GM21619 (cell line): ENCODE measurements at regions not wholly inside any gene's neighbourhood (a gene's known extent, or its start where the extent isn't known, plus 50 kb on each side); places are given as distances from the start of the nearest gene placed in this dataset.

Experiments
- ATAC-seq: cut with Tn5 transposase; IDR thresholded peaks from one replicate; pipeline ENCODE4 v1.9.1; 2021; ENCODE audit not compliant: unreplicated experiment

GRCh38 chr4:115370490-115370889, 257.1 kb upstream of the NDST4 start:
- no peak for ATAC-seq

GRCh38 chr4:115370012-115370411, 256.6 kb upstream of the NDST4 start:
- ATAC-seq: no peak

DNA sequence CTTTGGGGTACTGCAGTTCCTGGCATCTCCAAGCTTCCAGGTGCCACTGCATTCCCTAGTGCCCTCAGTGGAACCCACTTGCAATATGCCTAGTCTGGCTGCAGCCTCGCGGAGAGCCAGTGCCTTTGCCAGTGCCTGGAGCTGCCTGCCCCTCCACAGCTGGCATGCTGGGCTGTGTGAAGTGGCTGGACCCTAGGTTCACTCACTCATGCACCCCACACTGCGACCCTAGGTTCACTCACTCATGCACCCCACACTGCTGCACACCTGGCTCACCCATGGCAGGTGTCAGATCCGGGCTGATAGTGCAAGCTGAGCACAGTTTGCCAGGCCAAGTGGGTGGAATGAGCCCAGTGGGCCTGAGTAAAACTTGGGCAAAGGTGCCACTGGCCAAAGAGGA, 253.0 kb upstream of the NDST4 start:
- no peak for ATAC-seq

DNA sequence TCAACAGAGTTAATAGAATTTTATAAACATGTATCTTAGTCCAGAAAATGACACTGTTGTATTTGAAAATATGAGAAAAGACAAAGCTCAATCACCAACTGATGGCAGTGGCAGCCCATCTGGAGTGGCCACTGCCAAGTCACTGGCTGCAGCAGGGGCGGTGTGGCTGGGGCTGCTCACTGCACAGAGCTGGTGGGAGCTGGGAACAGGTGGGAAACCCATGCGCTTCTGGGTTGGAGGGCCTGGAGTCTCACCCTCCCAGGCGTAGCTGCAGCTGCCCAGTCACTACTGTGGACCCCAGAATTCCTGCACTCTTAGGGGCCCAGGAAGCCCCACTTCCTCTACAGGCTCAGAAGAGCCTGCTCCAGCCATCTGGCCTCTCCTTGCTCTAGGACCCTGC, 251.8 kb upstream of the NDST4 start:
- ATAC-seq: no peak

- no peak for ATAC-seq
Measured at GRCh38 chr4:115361781-115362180, 248.4 kb upstream of the NDST4 start.

GRCh38 chr4:115360431-115360830, 247.0 kb upstream of the NDST4 start:
- no peak for ATAC-seq

DNA sequence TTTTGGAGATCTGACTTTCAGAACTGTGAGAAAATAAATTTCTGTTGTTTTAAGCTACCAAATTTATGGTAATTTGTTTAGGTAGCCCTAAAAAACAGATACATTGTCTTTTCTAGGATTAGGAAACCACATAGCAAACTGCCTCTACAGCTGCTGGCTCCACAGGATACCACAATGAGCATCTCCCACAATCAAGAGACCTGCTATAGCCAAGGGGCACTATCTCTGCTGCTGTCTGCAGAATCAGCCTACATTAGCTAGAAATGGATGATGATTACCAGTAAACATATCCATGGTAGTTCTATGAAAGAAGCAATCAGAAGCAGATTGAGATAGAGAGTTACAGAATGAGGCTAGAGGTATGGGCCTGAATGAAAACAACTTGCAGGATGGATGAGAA, 244.4 kb upstream of the NDST4 start:
- ATAC-seq: no peak

DNA sequence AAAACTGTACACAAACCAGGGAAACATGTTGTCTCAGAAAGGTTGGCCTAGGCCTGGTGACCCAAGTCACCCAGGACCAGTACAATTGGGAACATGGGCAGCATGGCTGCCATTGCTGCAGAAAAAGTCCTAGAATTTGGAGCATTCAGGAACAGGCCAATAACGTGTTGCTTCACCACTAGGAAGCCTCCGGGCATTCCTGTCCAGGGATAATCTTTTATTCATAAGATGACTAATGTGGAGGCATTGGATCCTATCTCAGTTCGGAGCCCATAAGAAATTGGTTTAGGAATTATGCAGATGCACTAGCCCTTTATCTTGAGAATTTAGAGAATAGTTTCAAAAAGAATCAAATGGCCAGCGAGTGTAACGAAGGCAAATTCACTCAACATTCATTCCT, 242.8 kb upstream of the NDST4 start:
- no peak for ATAC-seq

GRCh38 chr4:115355329-115355728, 241.9 kb upstream of the NDST4 start:
- ATAC-seq: no peak

GRCh38 chr4:115353370-115353769, 239.9 kb upstream of the NDST4 start:
- ATAC-seq: no peak

DNA sequence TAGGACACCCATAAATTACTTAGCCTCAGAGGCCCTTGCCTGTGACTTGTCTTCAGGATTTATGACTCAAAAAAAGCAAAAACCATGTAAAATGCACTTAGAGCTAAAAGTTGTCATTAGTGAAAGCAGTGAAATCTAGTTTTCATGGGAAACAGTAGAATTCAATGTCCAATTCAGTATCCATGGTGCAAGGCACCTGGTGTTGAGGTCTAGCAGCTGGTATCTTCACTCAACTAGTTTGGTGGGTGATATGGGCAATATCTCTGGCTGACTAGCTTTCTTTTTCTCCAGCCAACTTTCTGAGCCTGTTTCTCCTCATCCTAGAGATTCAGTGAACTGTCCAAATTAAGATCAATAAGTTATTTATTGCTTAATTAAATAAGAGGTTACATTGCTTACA, 229.8 kb upstream of the NDST4 start:
- ATAC-seq: no peak

DNA sequence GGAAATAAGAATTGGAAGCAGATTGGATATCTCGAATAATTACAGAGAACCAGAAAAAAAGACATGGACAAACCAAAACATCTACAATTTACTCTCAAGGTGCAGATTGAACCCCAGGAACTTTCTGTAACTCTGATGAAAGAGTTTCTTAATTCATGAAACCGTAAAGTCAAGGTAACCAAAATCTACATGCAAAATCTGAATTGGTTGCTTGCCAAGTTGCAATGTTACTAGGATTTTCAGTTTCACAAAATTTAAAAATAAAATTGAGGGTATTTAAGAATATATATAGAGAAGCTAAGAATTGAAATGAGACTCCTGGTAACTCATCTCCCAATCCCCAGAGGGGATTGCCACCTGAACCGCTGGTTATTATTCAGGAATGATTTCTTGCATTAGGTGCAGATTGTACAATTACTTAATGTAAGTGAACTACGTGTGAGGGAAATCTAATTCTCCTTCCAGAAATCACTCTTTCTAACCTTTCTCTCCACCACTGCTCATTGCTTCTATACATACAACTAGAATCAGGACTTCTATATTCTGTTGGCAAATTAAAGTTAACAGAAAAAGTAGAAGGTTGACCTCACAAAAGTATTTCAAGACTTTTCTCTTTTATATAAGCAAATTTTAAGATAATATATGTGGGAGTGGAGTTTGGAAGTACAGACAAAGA, 221.5 kb upstream of the NDST4 start:
- ATAC-seq: peak; percentile 57

DNA sequence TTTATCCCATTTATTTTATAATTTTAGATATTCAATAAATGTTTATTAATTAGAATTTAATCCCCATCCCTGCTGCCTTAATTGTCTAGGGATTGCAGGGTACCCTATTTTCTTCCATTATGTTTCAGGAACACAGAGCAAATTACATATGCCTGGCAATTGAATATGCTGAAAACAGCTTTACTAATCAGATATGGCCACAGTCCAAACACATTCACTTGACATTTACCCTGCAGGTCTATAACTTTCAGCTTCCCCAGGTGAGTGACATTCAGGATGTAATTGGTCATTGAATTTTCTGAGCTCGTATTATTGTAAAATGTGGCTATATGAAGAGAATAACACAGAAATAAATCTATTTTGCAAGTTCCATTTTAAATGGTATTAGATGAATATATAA, 218.7 kb upstream of the NDST4 start:
- ATAC-seq: no peak

DNA sequence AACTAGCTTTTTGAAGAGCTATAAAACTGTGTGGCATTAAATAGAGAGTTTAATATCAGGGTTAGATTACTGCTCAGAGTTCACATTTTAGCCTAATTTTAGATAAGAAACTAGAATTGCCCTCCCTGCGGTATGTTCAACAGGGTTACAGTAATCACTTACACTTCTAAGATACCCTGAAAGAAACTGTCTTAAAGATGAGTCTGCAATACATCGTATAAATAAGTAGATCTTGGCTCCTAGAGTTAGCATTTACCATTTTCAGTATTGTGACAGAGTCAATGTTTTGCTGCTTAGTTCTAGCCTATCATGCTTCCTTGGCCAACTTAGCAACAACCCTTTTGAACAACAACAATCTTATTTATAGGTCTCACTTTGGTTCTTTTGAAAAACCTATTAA, 217.8 kb upstream of the NDST4 start:
- no peak for ATAC-seq

DNA sequence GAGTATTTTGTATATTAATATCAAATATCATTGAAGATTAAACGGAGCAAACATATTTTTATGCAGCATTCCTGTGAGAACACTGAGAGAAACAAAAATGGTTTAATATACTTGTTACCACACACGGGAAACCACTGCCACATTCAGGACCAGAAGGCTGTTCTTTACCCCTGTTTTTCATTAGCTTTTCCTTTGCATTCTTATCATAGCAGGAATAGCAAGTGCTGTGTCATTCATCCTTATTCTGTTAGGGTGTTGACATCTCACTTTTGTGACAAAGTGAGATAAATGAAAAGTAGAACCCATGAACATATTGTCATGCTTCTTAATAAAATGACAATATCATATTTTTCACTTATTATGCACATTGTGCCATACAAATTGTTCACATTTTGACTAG, 212.4 kb upstream of the NDST4 start:
- no peak for ATAC-seq

- no peak for ATAC-seq
Measured at GRCh38 chr4:115323106-115323707, 209.8 kb upstream of the NDST4 start.

GRCh38 chr4:115315182-115315581, 201.8 kb upstream of the NDST4 start:
- ATAC-seq: no peak

- ATAC-seq: no peak
Measured at GRCh38 chr4:115310641-115311040, 197.2 kb upstream of the NDST4 start.

DNA sequence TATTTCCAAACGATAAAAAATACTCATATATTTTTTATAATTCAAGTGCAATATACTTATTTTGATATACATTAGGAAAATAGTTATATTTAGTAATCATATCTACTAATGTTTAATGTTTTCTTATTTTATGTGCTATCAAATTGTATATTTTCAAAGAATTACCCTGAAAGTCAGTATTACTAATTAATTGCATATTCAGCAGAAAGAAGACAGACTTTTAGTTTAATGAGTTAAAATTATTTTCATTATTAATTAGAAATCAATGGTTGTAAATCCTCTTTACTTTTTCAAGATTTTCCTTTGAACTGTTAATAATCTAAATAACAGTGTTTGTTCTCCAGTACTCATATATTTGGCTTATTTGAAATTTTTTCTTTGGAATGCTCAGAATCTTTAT, 181.3 kb upstream of the NDST4 start:
- no peak for ATAC-seq

- no peak for ATAC-seq
Measured at GRCh38 chr4:115293093-115293462, 179.7 kb upstream of the NDST4 start.

DNA sequence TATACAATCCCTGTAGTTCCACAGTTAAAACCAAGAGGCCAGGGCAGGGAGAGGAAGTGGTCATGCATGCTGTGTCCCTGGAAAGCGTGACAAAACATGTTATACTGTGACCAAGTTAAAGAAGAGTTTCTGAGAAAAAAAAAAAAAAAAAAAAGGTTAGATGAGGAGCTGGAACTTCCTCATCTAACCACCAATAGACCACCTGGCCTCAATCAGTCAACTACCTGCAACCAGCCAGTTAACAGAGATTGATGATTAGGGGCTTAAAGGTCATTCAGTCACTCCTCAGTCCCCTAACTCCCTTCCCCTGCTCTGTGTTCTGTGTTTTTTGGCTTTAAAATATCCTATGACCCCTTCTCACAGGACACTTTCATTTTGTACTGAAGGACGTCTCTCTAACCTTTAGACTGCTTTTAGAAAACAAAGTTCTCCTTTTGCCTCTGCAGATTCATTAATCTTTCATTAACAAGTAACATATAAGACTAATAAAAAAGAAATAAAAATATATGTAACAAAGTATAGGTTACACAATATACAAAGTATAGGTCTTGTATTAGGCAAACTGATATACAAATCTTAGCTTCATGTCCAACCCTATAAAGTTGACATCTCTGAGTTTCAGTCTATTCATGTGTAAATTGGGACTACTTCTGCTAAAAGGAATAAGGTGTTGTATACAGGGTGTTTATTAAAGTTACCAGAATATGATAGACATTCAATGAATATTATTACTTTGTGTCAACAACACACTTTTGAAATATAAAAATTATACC, 179.1 kb upstream of the NDST4 start:
- peak; percentile 55 for ATAC-seq

DNA sequence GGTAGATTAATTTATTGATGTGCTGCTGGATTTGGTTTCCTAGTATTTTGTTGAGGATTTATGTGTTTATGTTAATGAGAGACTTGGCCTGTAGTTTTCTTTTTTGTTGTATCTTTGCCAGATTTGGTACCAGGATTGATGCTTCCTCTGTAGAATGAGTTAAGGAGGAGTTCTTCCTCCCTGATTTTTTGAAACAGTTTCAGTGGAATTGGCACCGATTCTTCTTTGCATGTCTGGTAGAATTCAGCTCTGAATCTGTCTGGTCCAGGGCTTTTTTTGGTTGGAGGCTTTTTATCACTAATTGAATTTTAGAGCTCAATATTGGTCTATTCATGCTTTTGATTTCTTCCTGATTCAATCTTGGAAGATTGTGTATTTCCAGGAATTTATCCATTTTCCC, 174.0 kb upstream of the NDST4 start:
- ATAC-seq: no peak
